BLaER1 treated with 17β-estradiol and CSF1 and Interleukin-3, amounts not matched to agents 10 nM and 100 nM (cell line): ENCODE measurements at regions not wholly inside any gene's neighbourhood (a gene's known extent, or its start where the extent isn't known, plus 50 kb on each side); places are given as distances from the start of the nearest gene placed in this dataset.

Source experiments
- H3K27ac ChIP-seq, 11 experiments: shearing (Covaris generic); formaldehyde crosslinking; 2 replicates each; pipeline ENCODE4 v1.8.1; 2022
- H3K27me3 ChIP-seq, 11 experiments: shearing (Covaris generic); formaldehyde crosslinking; 2 replicates each; pipeline ENCODE4 v1.8.1; 2022
- H3K36me3 ChIP-seq, 11 experiments: shearing (Covaris generic); formaldehyde crosslinking; 2 replicates each; pipeline ENCODE4 v1.8.1; 2022
- H3K4me1 ChIP-seq, 10 experiments: shearing (Covaris generic); formaldehyde crosslinking; 2 replicates each; pipeline ENCODE4 v1.8.1; 2022
- H3K4me2 ChIP-seq, 11 experiments: shearing (Covaris generic); formaldehyde crosslinking; 2 replicates each; pipeline ENCODE4 v1.8.1; 2022
- H3K4me3 ChIP-seq, 10 experiments: shearing (Covaris generic); formaldehyde crosslinking; 2 replicates each; pipeline ENCODE4 v1.8.1; 2022
- H3K9ac ChIP-seq, 11 experiments: shearing (Covaris generic); formaldehyde crosslinking; 2 replicates each; pipeline ENCODE4 v1.8.1; 2022
- H3K9me3 ChIP-seq, 11 experiments: shearing (Covaris generic); formaldehyde crosslinking; replicated peaks in 1 of 11; 2 replicates each; pipeline ENCODE4 v1.8.1; 2022
- H4K20me1 ChIP-seq, 11 experiments: shearing (Covaris generic); formaldehyde crosslinking; 2 replicates each; pipeline ENCODE4 v1.8.1; 2022
- Cebpa-rat ChIP-seq, 11 experiments: shearing (Covaris generic); IDR thresholded peaks; 2 replicates each; pipeline ENCODE4 v1.8.1; 2022

DNA sequence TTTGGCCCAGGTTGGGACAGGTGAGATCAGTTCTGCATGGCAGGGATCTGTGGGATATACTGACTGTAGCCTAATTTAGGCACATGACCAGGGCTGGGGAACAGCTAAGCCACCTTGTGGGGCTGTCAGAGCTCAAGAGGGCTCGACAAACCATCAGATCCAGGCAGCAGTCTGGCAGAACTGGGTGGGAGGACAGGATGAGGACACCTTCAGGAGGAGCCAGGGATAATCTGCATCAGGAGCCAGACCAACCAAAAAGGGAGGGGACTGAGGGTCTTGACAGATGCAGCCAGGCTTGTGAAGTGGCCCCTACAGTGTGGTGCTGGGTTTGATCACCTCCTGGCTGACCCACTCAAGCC is 123.4 kb downstream of the MAFB start:
- peak overlapping the region in 4 of 11 experiments; percentile 25 to 66 (median 35); a peak in 7 of 22 replicates for H3K4me2 ChIP-seq
- no peak for TF ChIP-seq Cebpa-rat (IDR thresholded peaks at IDR 0.05)

DNA sequence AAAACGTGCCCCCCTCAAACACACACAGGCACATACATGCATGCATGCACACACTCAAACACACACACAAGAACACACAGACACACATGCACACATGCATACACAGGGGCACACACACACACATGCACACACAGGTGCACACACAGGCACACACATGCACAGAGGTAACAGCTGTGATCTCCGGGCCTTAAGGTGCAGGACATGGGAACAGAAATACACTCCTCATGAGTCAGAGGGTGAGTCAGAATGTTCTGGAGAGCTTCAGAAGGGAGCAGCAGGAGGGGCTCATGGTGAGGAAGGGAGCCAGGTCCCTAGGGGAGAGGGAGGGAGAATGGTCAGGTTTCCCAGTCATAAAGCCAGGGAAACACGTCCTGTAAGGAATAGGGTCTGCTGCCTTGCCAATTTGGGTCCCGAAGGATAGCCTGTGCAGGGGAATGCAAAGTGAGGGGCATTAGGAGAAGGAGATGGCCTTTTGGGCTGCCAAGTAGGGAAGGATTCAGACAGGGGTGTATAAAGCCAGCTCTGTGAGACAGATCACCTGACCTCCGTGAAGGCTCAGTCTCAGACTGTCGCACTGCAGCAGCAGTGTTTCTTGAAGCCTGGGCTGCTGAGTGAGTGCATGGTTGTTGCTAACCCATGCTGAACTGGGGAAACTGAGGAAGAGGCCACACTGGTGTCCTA is 123.9 kb downstream of the MAFB start:
- no peak overlapping the region for H3K27ac ChIP-seq

More for the DNA sequence above, 123.4 kb downstream of the MAFB start:
- peaks cover 0 to 66% (median 0%) of the 10 kb centered on the region in 10 experiments; a peak in 8 of 20 replicates for H3K4me1 ChIP-seq
- no peaks in the 10 kb centered on the region for H4K20me1 ChIP-seq
- H3K27me3 ChIP-seq, result no peaks in the 10 kb centered on the region
- no peaks in the 10 kb centered on the region for H3K9me3 ChIP-seq
- no peak overlapping the region for H3K27ac ChIP-seq
- H3K9ac ChIP-seq, result no peak overlapping the region
- no peak overlapping the region for H3K4me3 ChIP-seq
- no peaks in the 10 kb centered on the region for H3K36me3 ChIP-seq

DNA sequence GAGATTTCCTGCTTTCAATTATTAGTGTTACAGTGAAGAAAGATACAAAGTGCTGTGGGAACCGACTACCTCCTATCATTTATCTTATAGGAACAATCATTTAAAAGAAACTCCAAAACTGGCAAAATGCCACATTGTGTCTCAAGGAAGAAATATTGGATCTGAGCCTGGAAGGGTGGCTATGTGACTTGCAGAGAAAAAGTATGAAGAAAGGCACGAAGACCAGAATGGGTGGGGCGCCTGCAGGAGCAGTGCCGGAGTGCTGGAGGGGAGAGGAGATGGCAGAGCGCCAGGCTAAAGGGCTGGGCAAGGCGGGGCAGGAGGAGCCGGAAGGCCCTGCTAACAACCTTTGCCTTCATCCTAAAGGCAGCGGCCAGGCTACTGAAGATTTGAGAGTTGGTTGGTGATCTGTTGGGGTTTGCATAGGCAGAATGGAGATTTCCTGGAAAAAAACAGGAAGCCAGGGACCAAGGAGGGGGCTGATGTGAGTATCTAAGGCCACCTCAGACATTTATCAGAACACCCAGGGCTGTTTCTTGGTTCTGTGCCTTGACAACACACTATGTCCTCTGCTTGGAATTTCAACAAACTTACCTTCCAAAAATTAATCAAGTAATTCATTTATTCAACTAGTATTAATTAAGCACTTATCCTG is 125.6 kb downstream of the MAFB start:
- TF ChIP-seq Cebpa-rat (IDR thresholded peaks at IDR 0.05), result no peak
- Histone ChIP-seq H3K36me3 (no peaks in the 10 kb centered on the region), H3K4me2 (peak overlapping the region in 4 of 11 experiments; percentile 28 to 59 (median 52); a peak in 7 of 22 replicates), H3K4me1 (peaks cover 0 to 62% (median 0%) of the 10 kb centered on the region in 10 experiments; a peak in 8 of 20 replicates), H4K20me1 (no peaks in the 10 kb centered on the region), H3K4me3 (no peak overlapping the region), H3K27ac (no peak overlapping the region; a peak in 1 of 22 replicates), H3K9me3 (no peaks in the 10 kb centered on the region), H3K9ac (no peak overlapping the region), H3K27me3 (no peaks in the 10 kb centered on the region)

More for the DNA sequence above, 123.9 kb downstream of the MAFB start:
- no peak for TF ChIP-seq Cebpa-rat (IDR thresholded peaks at IDR 0.05)
- Histone ChIP-seq H3K4me1 (peaks cover 0 to 62% (median 0%) of the 10 kb centered on the region in 10 experiments; a peak in 8 of 20 replicates), H3K4me3 (no peak overlapping the region), H3K9me3 (no peaks in the 10 kb centered on the region), H3K4me2 (peak overlapping the region in 4 of 11 experiments; percentile 25 to 66 (median 35); a peak in 8 of 22 replicates), H4K20me1 (no peaks in the 10 kb centered on the region), H3K36me3 (no peaks in the 10 kb centered on the region), H3K9ac (no peak overlapping the region), H3K27me3 (no peaks in the 10 kb centered on the region)

DNA sequence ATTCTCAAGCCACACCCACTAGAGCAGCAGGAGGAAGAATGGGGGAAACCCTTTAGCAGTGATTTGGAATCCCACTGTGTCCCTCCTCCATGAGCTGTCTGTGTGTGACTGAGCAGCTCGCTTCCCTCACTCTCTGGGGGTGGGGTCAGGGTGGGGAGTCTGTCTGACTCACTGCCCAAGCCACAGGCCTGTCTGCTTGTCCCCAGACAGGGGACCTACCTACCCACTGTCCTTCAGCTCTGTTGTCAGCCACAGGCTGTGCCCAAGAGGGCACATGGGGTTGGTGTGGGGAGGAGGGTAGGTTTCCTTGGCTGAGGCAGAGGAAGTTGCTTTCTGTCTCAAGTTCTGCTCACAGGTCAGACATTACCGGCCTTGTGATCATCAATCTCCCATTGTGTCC is 127.0 kb downstream of the MAFB start:
- no peaks in the 10 kb centered on the region for H3K9me3 ChIP-seq
- TF ChIP-seq Cebpa-rat (IDR thresholded peaks at IDR 0.05), result no peak
- H3K9ac ChIP-seq, result no peak overlapping the region
- H3K36me3 ChIP-seq, result no peaks in the 10 kb centered on the region
- H3K27ac ChIP-seq, result peak overlapping the region in 3 of 11 experiments; percentile 42 to 49 (median 44); a peak in 5 of 22 replicates
- H3K4me1 ChIP-seq, result peaks cover 0 to 54% (median 0%) of the 10 kb centered on the region in 10 experiments; a peak in 8 of 20 replicates
- no peaks in the 10 kb centered on the region for H3K27me3 ChIP-seq
- H4K20me1 ChIP-seq, result no peaks in the 10 kb centered on the region
- H3K4me2 ChIP-seq, result peak overlapping the region in 5 of 11 experiments; percentile 18 to 59 (median 46); a peak in 8 of 22 replicates
- no peak overlapping the region for H3K4me3 ChIP-seq

DNA sequence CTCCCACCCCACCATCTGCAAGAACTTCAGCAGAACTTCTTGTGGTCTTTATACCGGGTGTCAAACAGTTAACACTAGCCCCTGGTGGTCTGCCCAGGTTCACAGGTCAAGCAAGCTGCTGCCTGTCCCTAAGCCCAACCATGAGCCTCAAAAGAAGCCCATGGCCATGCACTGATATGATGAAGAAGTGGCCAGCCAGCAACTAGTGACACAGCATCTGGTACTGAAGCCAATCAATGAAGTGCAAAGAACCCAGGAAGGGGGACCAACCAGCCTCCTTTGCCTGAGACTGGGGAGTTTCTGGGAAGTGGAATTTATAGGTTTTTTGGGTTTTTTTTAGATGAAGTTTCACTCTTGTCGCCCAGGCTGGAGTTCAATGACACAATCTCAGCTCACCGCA is 127.8 kb downstream of the MAFB start:
- no peak overlapping the region for H3K27ac ChIP-seq

DNA sequence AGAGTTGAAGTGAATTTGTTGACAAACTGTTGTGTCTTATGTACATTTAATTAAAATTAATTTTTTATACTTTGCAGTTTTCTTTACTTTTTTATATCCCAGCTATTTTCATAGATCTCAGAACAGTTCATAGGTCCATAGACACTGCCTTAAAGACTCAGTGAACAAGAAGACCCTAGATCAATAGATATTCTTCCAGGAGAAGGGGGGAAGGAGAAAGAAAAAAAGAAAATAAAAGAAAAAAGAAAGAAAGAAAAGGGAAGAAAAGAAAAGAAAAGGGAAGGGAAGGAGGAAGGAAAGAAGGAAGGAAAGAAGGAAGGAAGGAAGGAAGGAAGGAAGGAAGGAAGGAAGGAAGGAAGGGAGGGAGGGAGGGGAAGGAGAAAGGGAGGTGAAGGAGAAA is 130.8 kb downstream of the MAFB start:
- Histone ChIP-seq H3K27ac (no peak overlapping the region), H3K9ac (no peak overlapping the region), H3K4me2 (no peak overlapping the region), H4K20me1 (no peaks in the 10 kb centered on the region), H3K9me3 (peaks cover 0 to 21% (median 0%) of the 10 kb centered on the region in 11 experiments; a peak in 7 of 22 replicates), H3K4me1 (peaks cover 0 to 22% (median 3%) of the 10 kb centered on the region in 10 experiments; a peak in 8 of 20 replicates), H3K4me3 (no peak overlapping the region), H3K27me3 (no peaks in the 10 kb centered on the region), H3K36me3 (no peaks in the 10 kb centered on the region)
- no peak for TF ChIP-seq Cebpa-rat (IDR thresholded peaks at IDR 0.05)

More for the DNA sequence above, 127.8 kb downstream of the MAFB start:
- Histone ChIP-seq H3K36me3 (no peaks in the 10 kb centered on the region), H3K9me3 (peaks cover 0 to 2% (median 0%) of the 10 kb centered on the region in 11 experiments; a peak in 1 of 22 replicates), H3K4me2 (peak overlapping the region in 3 of 11 experiments; percentile 46 to 59 (median 57); a peak in 4 of 22 replicates), H3K4me1 (peaks cover 0 to 48% (median 0%) of the 10 kb centered on the region in 10 experiments; a peak in 8 of 20 replicates), H3K27me3 (no peaks in the 10 kb centered on the region), H4K20me1 (no peaks in the 10 kb centered on the region), H3K9ac (no peak overlapping the region), H3K4me3 (no peak overlapping the region)
- TF ChIP-seq Cebpa-rat (IDR thresholded peaks at IDR 0.05), result no peak

DNA sequence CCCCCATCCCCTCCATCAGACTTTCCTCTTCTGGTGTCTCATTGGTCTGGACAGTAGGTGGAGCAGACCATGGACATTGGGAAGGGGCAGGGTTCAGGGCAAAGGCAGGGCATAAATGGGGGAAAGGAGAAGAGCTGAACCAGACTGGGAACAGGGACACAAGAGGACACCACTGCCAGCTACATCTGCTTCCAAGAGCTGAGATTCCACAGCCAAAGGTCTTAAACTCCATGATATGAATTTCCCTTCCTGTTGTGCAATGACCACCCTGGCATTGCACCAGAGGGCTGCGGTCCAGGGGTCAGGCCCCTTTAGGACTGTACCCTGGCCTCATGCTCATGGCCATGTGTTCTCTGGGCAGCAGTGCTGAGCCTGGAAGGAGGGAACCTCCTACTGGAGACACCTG is 137.9 kb downstream of the MAFB start:
- Histone ChIP-seq H3K27me3 (no peaks in the 10 kb centered on the region), H3K9ac (no peak overlapping the region), H4K20me1 (no peaks in the 10 kb centered on the region), H3K9me3 (peaks cover 0 to 19% (median 0%) of the 10 kb centered on the region in 11 experiments; a peak in 7 of 22 replicates), H3K4me3 (no peak overlapping the region), H3K27ac (no peak overlapping the region), H3K4me2 (no peak overlapping the region), H3K36me3 (no peaks in the 10 kb centered on the region), H3K4me1 (peaks cover 0 to 12% (median 3%) of the 10 kb centered on the region in 10 experiments; a peak in 1 of 20 replicates)
- TF ChIP-seq Cebpa-rat (IDR thresholded peaks at IDR 0.05), result no peak

DNA sequence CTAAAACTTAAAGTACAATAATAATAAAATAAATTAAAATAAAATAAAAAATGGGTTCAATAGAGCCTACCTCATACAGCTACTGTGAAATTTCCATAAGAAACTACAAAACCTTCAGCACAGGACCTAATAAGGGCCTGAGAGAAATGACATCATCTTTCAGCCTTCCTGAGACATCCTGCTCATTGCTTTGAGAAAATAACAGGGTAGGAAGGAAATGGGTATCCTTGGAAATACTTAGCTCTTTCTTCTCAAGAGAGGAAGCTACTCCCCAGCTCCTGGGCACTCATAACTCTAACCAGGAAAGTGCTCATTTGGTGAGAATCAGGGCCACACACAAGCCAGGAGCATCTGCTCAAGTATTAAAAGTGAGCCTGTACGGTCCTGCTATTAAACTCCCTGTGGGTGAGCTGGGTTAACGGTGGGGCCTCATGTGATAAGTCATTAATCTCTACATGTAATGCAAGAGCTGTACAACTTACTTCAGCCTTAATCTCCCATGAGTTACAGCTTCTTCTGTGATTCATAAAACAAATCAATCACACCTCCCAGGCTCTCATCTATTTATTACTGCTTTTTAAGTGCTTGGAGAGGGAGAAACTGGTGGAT is 141.4 kb downstream of the MAFB start:
- H3K9ac ChIP-seq, result no peak overlapping the region
- no peaks in the 10 kb centered on the region for H4K20me1 ChIP-seq
- H3K9me3 ChIP-seq, result no peaks in the 10 kb centered on the region
- no peak overlapping the region for H3K4me3 ChIP-seq
- H3K4me1 ChIP-seq, result 0 out of 20 replicates have a peak, but pooled peaks cover 0 to 12% (median 0%) of the 10 kb centered on the region in 10 experiments
- H3K27me3 ChIP-seq, result no peaks in the 10 kb centered on the region
- H3K36me3 ChIP-seq, result no peaks in the 10 kb centered on the region
- peak overlapping the region in 1 of 11 experiments; percentile 20; a peak in 2 of 22 replicates for H3K4me2 ChIP-seq
- no peak overlapping the region for H3K27ac ChIP-seq
- TF ChIP-seq Cebpa-rat (IDR thresholded peaks at IDR 0.05), result no peak

DNA sequence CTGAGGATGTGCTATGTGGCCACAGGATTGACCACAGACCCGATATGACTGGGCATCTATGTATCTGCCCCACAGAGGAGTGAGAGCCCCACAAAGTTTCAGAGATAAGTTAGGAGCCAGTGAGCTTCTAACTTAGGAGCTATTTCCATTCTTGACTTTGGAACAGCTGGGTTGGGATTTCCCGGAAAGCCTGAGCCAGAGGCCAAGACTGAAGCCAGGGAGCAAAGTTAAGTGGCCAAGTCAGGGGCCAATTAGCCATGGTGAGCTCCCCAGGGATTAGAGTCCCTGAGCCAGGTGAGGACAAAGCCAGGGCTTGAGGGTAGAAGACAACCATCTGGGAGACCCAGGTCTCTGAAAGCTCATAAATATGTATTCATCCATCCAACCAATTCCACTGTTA is 143.6 kb downstream of the MAFB start:
- Histone ChIP-seq H3K27me3 (no peaks in the 10 kb centered on the region), H4K20me1 (no peaks in the 10 kb centered on the region), H3K27ac (no peak overlapping the region), H3K4me3 (no peak overlapping the region), H3K36me3 (no peaks in the 10 kb centered on the region), H3K4me1 (peaks cover 0 to 17% (median 0%) of the 10 kb centered on the region in 10 experiments; a peak in 2 of 20 replicates), H3K9ac (no peak overlapping the region), H3K4me2 (no peak overlapping the region), H3K9me3 (no peaks in the 10 kb centered on the region)
- TF ChIP-seq Cebpa-rat (IDR thresholded peaks at IDR 0.05), result no peak
